ENCODE measurements at regions not wholly inside any gene's neighbourhood (a gene's known extent, or its start where the extent isn't known, plus 50 kb on each side); places are given as distances from the start of the nearest gene placed in this dataset.

DNA sequence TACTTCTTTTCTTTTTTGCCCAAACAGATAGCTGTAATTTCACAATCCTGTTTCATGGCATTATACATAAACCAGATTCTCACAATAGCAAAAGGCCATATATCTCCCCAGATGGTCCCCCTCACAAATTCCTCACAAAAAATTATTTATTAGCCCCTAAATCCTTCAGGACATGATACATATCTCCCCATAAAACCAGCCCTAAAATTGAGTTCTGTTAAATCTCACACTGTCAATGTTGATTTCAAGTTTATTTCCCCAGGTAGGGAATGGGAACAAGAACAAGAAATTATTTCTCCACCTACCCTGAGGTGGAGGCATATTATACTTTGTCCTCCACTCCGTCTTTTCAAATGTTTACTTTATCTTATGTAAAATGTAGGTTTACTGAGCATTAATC, 163.4 kb upstream of the CHRM3 start:
- FAIRE-seq = no peak
- no peak for DNase-seq (ENCODE audit: extremely low spot score, insufficient read length, low read depth)

DNA sequence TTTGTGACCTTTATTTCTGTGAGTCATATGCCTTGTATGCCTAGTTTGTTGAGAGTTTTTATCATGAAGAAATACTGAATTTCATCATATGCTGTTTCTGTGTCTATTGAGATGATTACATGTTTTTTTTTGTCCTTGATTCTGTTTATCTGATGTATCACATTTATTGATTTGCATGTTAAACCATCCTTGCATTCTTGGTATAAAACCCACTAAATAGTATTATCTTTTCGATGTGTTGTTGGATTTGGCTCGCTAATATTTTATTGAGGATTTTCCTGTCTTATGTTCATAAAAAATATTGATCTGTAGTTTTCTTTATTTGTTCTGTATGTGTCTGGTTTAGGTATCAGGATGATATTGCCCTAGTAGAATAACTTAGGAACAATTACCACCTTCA, 164.7 kb upstream of the CHRM3 start:
- DNase-seq (ENCODE audit: extremely low spot score, insufficient read length, low read depth) = no peak
- no peak for FAIRE-seq

DNA sequence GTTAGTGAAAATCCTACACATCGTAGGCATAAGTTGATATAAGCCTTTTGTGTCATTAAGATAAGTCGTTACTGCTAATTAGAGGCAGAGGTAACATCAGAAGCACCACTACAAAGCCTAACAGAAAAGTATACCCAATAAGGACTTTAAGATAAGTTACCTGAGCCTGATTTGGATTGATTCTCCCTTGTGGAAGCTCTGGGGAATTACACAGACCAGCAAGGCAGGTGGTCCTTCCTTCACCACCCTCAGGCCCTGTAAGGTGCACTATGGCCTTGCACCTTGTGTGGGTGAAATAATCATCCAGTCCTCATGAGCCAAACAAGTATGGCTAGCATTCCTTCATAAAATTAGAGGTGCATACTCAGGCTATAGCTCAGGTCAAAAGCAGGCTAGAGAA, 166.7 kb upstream of the CHRM3 start:
- no peak for FAIRE-seq

DNA sequence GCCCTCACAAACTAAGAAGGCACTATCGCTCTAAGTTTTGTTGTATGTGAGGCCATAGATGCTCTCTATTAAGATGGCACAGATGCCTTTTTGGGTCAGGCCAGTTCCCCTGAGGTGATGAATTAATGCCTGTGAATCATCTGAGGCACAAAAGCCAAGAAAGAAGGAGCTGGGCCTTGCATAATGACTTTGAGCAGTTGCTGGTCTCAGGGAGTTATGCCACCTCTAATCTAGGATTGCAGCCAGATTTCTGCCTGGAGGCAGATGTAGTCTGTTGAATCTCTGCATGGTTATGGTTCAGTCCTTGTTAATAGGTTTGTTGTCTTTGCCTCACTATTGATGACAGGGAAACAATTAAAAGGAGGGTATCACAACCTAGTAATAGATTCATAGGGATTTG, 168.1 kb upstream of the CHRM3 start:
- DNase-seq (ENCODE audit: extremely low spot score, insufficient read length, low read depth) (no peak), FAIRE-seq (no peak)

More for the DNA sequence above, 166.7 kb upstream of the CHRM3 start:
- no peak for DNase-seq (ENCODE audit: extremely low spot score, insufficient read length, low read depth)

DNA sequence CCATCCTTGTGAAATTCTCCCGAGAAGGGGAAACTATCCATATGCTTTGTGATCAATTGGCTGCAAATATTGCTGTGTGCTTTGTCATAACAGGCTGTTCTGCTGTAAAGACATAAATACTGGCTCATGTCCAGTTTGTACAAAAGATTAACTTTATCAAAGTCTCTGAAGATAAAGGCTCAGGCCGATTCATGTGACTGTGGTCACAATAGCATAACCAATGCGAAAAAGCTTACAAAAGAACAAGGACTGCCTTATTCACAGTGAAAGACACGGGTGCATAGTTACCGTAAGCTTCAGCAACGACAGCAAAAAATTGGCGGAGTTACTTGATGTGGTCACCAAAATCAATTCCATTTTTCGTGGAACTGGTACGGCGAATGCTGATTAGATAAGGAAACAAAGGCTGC, 173.6 kb upstream of the CHRM3 start:
- FAIRE-seq = no peak
- DNase-seq (ENCODE audit: extremely low spot score, insufficient read length, low read depth) = no peak

DNA sequence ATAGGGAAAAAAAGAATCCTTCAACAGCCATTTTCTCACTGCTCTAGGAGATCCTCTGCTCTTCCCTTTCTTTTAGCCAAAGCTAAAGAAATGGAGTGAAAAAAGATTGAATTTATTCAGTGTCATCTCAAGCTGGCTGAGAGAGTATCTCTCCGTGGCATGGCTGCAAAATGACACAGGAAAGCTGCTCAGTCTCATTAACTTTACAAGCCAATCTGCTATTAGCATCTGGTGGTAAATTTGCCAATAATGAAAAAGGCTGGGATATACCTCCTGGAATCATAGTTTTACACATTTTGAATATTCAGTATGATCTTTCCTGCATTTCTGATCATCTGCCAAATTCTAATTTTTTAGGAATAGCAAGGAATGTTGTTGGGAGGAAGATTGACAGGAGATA, 176.8 kb upstream of the CHRM3 start:
- no peak for DNase-seq (ENCODE audit: extremely low spot score, insufficient read length, low read depth)
- FAIRE-seq = no peak

DNA sequence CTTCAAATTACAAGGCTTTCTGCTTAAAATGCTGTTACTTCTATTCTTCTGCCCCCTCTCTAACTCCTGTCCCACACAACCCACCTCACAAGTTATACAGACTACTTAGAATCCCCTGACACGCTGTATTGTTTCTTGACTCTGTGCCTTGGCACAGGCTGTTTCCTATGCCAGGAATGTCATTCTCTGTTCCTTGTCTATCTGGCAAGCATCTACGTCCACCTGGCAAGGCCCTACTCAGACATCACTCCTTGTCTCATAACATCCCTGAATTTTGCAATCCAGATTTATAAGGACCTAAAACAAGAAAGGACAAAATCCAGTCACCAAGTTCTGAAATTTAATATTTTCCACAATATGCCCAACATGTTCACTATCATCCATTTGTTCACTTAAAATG, 182.0 kb upstream of the CHRM3 start:
- no peak for FAIRE-seq
- no peak for DNase-seq (ENCODE audit: extremely low spot score, insufficient read length, low read depth)

DNA sequence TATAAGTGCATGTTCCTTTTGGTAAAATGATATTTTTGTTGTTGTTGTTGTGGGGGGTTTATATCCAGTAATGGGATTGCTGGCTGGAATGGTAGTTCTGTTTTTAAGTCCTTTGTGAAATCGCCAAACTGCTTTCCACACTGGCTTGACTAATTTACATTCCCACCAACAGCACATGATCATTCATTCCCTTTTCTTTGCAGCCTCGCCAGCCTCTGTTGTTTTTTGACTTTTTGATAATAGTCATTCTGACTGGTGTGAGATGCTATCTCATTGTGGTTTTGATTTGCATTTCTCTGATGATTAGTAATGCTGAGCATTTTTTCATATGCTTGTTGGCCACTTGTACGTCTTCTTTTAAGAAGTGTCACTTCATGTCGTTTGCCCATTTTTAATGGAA, 188.5 kb upstream of the CHRM3 start:
- FAIRE-seq = no peak
- no peak for DNase-seq (ENCODE audit: extremely low spot score, insufficient read length, low read depth)

DNA sequence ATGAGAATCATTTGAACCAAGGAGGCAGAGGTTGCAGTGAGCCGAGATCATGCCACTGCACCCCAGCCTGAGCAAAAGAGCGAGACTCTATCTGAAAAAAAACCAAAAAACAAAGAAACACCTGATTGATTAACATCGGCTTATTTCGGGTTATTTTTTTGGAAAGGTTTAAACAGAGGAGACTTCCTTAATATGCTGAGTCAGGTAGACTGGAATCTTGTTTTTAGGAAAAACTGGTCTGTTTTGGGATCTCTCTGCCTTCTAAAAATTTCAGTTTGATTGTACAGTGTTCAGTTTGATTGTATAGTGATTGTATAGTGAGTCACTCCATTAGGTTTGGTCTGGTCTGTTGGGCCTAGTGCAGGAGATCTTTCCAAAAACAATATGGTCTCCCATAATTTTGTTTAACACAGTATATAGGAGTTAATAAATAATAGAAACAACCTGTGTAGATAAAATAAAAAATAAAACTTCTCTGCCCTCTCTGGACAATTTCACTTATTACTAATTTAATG, 196.3 kb upstream of the CHRM3 start:
- FAIRE-seq (no peak), DNase-seq (ENCODE audit: extremely low spot score, insufficient read length, low read depth) (no peak)

DNA sequence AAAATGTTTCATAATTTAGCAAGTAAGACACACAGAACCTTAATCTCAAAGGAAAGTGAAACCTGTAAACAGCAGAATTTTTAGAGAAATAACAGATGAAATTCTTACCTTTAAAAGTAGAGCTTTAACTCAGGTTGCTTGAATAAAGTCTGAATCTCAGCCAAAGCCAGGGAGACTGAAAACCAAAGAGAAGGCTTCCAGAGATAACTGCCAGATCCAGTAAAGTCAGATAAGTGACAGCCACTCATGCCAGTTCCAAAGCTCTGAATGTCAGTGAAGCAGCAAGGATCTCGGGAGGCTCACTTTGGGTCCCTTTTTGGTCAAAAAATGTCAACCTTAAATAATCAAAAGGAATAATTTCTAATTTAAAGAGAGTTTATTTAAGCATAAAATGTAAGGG, 199.9 kb upstream of the CHRM3 start:
- DNase-seq (ENCODE audit: extremely low spot score, insufficient read length, low read depth) (no peak), FAIRE-seq (no peak)

DNA sequence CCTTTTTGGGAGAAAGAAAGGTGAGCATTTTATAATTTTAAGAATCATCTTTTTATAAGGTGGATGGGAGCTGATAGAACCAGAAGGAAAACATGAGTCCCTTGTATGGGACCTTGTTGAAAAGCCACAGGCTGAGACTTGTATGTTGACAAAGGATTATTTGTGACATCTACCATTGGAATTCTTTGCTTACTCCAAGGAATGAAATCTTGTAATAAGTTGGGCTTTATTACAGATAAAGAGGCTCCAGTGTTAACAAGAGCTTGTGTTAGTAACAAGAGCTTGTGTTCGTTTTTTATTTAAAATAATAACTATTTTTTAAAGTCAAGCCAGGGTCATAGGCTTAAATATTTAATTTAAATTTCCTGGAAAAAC, 201.1 kb upstream of the CHRM3 start:
- no peak for DNase-seq (ENCODE audit: extremely low spot score, insufficient read length, low read depth)
- no peak for FAIRE-seq

DNA sequence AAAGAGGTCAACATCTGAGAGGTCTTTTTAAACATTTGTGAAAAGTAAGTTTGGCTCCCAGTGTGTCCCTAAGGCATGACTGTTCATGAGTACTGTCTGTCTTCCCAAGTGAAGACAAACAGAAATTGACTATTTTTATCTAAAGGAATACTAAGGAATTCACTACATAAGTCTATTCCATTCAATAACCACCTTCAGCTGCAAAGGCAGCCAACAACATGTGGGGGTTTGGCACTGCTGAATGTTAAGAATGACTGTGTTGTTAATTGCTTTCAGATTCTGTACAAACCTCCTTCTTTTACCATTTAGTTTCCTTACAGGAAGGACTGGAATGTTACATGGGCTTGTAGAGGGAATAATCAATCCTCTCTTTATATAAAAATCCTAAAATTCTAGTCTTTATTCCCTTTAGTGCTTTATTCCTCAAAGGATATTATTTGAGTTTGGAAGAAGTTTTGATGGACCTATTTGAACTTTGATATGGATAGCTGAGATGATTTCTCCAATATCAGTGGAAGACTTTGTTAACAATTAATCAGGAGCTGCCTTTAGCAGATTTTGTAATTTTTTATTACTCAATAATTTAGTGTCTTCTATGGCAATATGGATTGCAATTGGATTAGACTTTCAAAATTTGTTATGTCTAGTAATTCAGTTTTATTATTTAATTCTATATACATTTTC, 201.7 kb upstream of the CHRM3 start:
- no peak for DNase-seq (ENCODE audit: extremely low spot score, insufficient read length, low read depth)
- no peak for FAIRE-seq

DNA sequence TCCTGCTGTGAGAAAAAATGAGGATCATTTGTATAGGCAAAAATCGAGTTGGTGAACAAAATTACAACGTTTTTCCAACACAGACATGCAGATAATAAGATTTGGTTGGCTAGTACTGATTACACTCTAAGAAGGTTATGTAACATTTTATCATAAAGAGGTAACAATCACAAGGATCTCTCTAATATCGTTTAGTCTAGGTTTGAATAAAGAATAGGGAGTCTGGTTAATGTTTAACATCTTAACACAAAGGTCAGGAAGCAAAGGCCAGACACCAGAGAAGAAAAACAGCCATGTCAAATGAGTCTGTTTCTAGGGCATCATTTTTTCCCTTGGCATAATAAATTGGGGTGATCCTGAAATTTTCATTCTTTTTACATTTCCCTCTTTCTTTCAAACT, 207.4 kb upstream of the CHRM3 start:
- no peak for FAIRE-seq

DNA sequence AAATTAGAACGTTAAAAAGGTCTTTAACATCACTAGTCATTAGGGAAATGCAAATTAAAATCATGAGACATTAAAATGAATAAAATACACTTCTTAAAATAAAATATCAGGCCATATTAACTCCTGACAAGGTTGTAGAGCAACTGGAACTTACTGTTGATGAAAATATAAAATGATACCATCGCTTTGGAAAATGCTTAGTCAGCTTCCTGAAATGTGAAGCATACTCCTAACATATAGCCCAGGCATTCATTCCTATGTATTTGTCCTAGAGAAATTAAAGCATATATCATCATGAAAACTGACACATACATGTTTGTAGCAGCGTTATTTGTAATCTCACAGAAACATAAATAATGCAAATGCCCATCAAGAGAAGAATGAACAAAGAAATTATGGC, 211.5 kb upstream of the CHRM3 start:
- FAIRE-seq = no peak
- DNase-seq (ENCODE audit: extremely low spot score, insufficient read length, low read depth) = no peak

More for the DNA sequence above, 207.4 kb upstream of the CHRM3 start:
- no peak for DNase-seq (ENCODE audit: extremely low spot score, insufficient read length, low read depth)

DNA sequence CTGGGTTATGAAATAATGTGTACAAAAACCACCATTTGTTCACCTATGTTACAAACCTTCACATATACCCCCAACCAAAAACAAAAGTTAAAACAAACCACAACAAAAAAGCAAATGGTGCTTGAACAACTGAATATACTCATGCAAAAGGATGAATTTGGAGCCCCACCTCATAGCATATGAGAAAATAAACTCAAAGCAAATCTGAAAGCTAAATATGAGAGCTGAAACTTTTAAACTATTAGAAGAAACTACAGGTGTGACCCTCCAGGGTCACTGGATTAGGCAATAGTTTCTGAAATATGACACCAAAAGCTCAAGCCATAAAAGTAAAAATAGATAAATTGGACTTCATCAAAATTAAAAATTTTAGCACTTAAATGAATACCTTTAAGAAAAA, 215.5 kb upstream of the CHRM3 start:
- FAIRE-seq = no peak

DNA sequence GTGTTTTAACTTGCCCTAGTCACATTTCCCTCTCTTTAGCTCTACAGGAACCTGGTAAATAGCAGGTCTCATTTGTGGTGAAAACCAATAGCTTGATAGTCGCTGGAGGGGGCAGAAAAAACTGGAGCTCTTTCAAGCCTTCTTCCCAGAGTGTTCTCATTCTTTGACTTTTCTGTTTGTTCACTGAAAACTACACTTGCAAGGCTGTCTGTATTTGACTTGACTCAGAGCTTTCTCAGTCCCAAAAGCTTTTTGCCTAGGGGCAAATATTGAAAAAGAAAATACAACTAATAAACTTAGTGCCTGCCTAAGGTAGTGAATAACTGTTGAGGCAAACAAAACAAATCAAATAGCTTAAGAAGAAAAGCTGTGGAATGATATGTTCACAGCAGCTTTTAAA, 217.1 kb upstream of the CHRM3 start:
- DNase-seq (ENCODE audit: extremely low spot score, insufficient read length, low read depth) = no peak
- no peak for FAIRE-seq

More for the DNA sequence above, 215.5 kb upstream of the CHRM3 start:
- no peak for DNase-seq (ENCODE audit: extremely low spot score, insufficient read length, low read depth)

DNA sequence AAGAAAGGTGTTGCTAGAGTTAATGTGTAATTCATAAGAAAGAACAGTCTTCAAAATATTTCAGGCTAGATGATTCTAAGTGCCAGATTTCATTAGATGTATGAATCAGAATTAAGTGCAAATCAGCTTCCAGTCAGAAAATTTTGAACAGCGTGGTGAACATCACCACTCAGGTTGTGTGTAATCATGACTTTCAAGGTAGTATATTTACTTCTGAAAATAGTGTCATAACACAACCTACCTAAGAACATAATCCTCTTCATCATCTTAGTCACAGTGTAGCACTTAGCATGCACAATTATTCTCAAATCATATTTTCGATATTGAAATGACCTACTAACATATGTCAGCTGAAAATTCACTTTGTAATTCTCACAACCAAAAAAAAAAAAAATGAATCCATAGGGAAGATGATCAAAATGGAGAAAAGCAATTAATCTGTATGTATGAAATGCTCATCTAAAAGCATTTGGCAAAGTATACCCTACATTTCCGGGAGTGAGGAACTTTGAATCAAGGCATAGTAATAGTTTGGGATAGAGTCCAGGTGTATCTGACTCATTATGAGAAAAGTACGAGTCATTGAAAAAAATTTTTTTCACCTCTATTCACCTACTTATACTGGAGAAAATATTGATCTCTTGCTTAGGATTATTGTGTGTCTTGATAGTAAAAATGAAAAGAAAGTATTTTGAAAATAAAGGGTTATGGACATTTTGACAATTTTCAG, 221.8 kb upstream of the CHRM3 start:
- no peak for DNase-seq (ENCODE audit: extremely low spot score, insufficient read length, low read depth)

DNA sequence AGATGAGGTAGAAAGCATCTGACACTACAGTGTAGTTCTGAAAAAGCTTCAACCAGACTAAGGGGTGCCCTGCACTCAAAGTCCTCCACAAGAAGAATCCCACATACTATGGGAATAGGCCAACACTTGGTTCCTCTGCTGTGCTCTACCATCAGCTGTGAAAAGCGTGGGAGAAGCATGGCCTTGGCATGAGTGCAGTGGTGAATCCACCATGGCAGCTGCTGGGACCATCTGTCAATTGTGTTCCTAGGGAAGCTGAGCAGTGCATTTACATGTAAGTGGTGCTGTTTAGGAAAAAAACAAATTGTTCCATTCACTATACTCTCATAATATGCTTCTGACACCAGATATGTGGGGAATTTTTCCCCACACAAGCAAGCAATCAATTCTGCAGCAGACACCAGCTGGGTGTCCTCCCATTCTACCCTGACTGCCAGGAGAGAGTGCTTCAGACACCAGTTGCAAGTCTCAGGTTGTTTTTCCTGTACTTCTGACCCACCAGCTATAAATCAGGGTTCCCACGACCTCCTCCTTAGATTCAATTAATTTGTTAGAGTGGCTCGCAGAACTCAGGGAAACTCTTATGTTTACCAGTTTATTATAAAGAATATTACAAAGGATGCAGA, 230.8 kb upstream of the CHRM3 start:
- DNase-seq (ENCODE audit: extremely low spot score, insufficient read length, low read depth) (no peak), FAIRE-seq (no peak)

More for the DNA sequence above, 221.8 kb upstream of the CHRM3 start:
- FAIRE-seq = no peak

DNA sequence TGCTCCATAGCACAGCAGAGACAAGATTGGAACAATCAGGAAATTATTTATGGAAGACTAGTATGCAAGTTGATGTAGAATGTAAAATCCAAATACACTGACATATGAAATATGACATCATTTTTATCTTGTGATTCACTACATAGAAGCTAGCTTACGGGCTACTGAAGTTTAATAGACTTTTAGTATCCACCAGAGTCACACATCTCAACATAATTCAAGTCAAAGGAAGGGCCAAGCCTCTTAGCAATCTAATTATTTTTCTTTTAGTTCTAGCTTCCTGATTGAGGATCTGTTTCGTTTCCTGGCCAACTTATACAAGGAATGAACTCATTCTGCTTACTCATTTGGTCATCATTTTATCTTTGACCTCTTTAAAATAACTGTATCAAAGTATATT, 234.4 kb upstream of the CHRM3 start:
- FAIRE-seq (no peak), DNase-seq (ENCODE audit: extremely low spot score, insufficient read length, low read depth) (no peak)

DNA sequence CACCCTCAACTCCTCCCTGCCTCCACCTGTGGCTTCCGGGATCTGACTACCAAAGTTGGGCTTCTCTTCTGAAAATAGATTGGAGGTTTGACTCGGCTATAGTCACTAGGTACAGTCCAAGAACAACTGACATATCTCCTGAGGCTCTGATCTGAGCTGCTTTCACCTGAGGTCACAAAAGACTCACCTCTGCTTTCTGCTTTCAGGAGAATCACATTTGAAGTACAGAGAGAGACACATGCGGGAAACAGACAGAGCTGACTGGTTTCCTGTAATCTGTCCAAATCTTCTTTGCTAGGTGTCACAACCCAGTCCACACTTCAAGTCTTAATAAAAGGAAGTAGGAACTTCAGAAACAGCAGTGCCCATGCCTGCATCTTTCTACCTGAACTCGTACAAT, 245.4 kb upstream of the CHRM3 start:
- FAIRE-seq (no peak), DNase-seq (ENCODE audit: extremely low spot score, insufficient read length, low read depth) (no peak)

DNA sequence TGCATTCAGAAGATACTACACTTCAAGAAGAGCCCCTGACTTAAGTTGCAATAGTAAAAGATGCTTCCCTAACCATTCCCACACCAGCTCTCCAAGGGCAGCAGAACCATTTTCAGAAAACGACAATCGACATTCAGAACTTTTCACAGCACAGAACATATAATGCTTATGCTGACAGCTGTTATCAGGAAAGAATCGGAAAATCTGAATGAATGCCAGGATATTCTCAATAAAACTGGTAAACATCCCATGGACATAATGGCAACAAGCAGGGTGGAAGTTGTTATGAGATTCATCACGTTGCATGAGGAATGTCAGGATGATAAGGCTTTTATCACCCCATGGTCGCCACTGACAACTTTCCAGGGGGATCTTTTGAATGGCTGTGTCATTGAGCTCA, 246.6 kb upstream of the CHRM3 start:
- no peak for DNase-seq (ENCODE audit: extremely low spot score, insufficient read length, low read depth)
- no peak for FAIRE-seq

Data from GM18507 (cell line).